ENCODE measurements at regions not wholly inside any gene's neighbourhood (a gene's known extent, or its start where the extent isn't known, plus 50 kb on each side); places are given as distances from the start of the nearest gene placed in this dataset.
"Not testable (repeated sequence)": the region's sequence is repeated elsewhere in the genome, so short reads cannot be mapped to it uniquely, and the experiment has no call there.

DNA sequence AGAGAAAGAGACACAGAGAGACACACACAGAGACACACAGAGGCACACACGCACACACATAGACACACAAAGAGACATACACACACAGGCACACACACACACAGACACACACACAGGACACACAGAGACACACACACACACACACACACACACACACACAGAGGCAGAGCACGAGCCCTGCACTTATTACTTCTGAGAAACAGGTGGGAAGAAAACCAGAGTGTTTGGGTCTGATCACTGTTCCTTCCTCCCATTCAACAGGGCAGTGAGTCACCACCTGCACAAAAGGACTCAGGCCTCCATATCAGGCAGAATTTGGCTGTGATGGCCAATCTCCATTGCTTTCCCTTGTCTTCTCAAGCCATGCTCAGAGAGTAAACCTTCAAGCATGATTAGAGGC is 285.0 kb downstream of the ANAPC1 start:
- H3K4me3 Mint-ChIP-seq; H3K4me1 Mint-ChIP-seq; H3K9me3 ChIP-seq; H3K9me3 Mint-ChIP-seq; H3K27ac ChIP-seq (ENCODE audit: low read length); POLR2A ChIA-PET; H3K27me3 Mint-ChIP-seq; CTCF ChIA-PET; DNase-seq; H3K27me3 ChIP-seq (replicated peaks in 1 of 2; ENCODE audit: control insufficient read depth in 2 of 2, extremely low read depth in 1 of 2, insufficient read depth in 2 of 2, low read length in 1 of 2); ATAC-seq (replicated peaks in 1 of 4); H3K27ac Mint-ChIP-seq; H3K4me1 ChIP-seq (ENCODE audit: control insufficient read depth in 1 of 2, extremely low read depth in 1 of 2, insufficient read depth in 2 of 2, low read length in 2 of 2); H3K36me3 Mint-ChIP-seq; H3K4me3 ChIP-seq (ENCODE audit: control insufficient read depth in 1 of 2, extremely low read depth in 1 of 2, low read length in 1 of 2); H3K36me3 ChIP-seq (ENCODE audit: control insufficient read depth in 2 of 2, extremely low read depth in 1 of 2, insufficient read depth in 1 of 2, low read length in 1 of 2): not testable (repeated sequence)
- WGBS (ENCODE audit: insufficient coverage), result no CpG with 5 or more reads among the region's 2 CpGs

DNA sequence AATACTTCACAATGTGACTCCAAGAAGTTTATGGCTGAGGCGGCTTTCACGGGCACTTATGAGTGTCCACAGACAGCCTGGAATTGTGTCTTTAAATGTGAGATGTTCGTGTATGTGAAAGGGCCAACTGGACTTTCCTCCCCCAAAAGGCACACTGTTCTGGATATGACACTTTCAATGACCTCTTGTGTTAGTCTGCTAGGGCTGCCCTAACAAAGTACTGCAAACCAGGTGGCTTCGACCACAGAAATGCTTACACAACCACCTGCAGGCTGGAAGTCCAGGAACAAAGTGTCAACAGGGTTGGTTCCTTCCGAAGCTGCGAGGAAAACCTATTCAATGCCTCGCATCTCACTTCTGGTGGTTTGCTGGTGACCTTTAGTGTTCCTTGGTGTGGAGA is 281.7 kb downstream of the ANAPC1 start:
- POLR2A ChIA-PET; H3K27me3 Mint-ChIP-seq; H3K36me3 Mint-ChIP-seq; ATAC-seq (replicated peaks in 1 of 4); H3K27me3 ChIP-seq (replicated peaks in 1 of 2; ENCODE audit: control insufficient read depth in 2 of 2, extremely low read depth in 1 of 2, insufficient read depth in 2 of 2, low read length in 1 of 2); H3K4me1 Mint-ChIP-seq; H3K27ac ChIP-seq (ENCODE audit: low read length); DNase-seq; H3K9me3 Mint-ChIP-seq; H3K4me3 Mint-ChIP-seq; H3K4me3 ChIP-seq (ENCODE audit: control insufficient read depth in 1 of 2, extremely low read depth in 1 of 2, low read length in 1 of 2); H3K27ac Mint-ChIP-seq; H3K9me3 ChIP-seq; H3K36me3 ChIP-seq (ENCODE audit: control insufficient read depth in 2 of 2, extremely low read depth in 1 of 2, insufficient read depth in 1 of 2, low read length in 1 of 2); H3K4me1 ChIP-seq (ENCODE audit: control insufficient read depth in 1 of 2, extremely low read depth in 1 of 2, insufficient read depth in 2 of 2, low read length in 2 of 2); CTCF ChIA-PET: not testable (repeated sequence)
- no CpG with 5 or more reads among the region's 7 CpGs for WGBS (ENCODE audit: insufficient coverage)

DNA sequence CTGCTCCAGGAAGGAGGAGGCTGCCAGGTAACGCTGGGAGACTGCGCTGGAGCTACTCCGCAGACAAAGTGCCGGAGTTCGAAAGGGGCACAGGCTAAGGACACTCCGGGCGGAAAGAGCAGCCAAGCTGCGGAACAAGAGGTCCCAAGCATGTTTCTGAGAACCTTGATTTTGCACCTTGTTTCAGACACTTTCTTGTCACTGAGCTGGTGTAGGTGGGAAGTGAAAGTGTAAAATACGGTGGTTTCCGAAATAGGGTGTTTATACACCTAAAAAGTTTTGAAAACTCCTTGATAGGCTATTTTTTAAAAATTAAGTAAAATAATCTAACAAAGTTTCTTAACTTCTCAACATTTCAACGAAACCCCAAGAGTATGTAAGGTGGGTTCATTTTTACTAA is 278.2 kb downstream of the ANAPC1 start:
- ATAC-seq (replicated peaks in 1 of 4); H3K36me3 ChIP-seq (ENCODE audit: control insufficient read depth in 2 of 2, extremely low read depth in 1 of 2, insufficient read depth in 1 of 2, low read length in 1 of 2); H3K36me3 Mint-ChIP-seq; H3K27ac ChIP-seq (ENCODE audit: low read length); POLR2A ChIA-PET; H3K4me1 Mint-ChIP-seq; H3K4me3 ChIP-seq (ENCODE audit: control insufficient read depth in 1 of 2, extremely low read depth in 1 of 2, low read length in 1 of 2); H3K27me3 ChIP-seq (replicated peaks in 1 of 2; ENCODE audit: control insufficient read depth in 2 of 2, extremely low read depth in 1 of 2, insufficient read depth in 2 of 2, low read length in 1 of 2); DNase-seq; H3K27ac Mint-ChIP-seq; H3K9me3 ChIP-seq; H3K4me3 Mint-ChIP-seq; H3K27me3 Mint-ChIP-seq; H3K4me1 ChIP-seq (ENCODE audit: control insufficient read depth in 1 of 2, extremely low read depth in 1 of 2, insufficient read depth in 2 of 2, low read length in 2 of 2); H3K9me3 Mint-ChIP-seq; CTCF ChIA-PET: not testable (repeated sequence)
- no CpG with 5 or more reads among the region's 11 CpGs for WGBS (ENCODE audit: insufficient coverage)

DNA sequence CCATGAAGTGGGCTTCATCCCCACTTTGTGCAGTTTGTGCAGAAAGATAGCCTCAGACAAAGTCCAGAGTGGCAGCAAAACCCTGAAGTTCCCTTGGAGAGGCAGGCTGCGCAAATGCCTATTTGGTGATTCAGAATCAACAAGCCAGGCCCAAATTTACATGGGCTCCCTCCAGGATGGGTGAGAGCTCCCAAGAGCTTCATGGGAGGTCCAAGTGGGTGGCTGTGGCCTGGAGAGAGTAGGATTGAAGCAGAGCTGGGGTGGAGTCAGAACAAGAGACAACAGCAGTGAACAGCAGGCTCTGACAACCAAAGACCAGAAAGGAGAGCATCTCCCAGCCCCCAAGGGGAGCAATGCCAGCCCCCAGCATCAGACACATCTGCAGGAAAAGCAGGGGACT is 277.4 kb downstream of the ANAPC1 start:
- not testable (repeated sequence) for H3K9me3 Mint-ChIP-seq
- WGBS (ENCODE audit: insufficient coverage), result no CpG with 5 or more reads among the region's 1 CpG

DNA sequence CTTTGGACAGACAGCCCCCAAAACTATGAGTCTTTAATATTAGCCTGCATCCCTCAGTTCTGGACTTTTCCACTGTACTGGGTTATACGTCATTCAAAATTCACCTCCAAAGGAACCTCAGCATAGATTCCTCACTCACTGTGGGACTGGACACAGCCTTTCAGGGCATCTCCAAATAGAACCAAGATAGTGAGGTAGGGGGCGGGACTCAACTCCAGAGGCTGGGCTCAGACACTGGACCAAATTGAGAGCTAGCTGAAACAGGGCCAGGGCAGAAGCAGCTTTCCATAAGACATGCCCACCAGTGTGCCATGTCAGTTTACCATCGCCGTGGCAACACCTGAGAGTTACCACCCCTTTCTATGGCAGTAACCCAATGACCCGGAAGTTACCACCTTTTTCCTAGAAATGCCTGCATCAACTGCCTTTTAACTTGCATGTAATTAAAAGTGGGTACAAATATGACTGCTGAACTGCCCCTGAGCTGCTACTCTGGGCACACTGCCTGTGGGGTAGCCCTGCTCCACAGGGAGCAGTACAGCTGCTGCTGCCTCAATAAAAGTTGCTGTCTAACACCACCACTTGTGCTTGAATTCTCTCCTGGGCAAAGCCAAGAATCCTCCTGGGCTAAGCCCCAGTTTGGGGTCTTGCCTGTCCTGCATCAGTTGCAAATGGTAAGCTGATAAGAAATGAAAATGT is 274.7 kb downstream of the ANAPC1 start:
- ATAC-seq (replicated peaks in 1 of 4); H3K27ac Mint-ChIP-seq; H3K36me3 ChIP-seq (ENCODE audit: control insufficient read depth in 2 of 2, extremely low read depth in 1 of 2, insufficient read depth in 1 of 2, low read length in 1 of 2); H3K4me3 ChIP-seq (ENCODE audit: control insufficient read depth in 1 of 2, extremely low read depth in 1 of 2, low read length in 1 of 2); DNase-seq; H3K27me3 Mint-ChIP-seq; H3K27me3 ChIP-seq (replicated peaks in 1 of 2; ENCODE audit: control insufficient read depth in 2 of 2, extremely low read depth in 1 of 2, insufficient read depth in 2 of 2, low read length in 1 of 2); H3K36me3 Mint-ChIP-seq; H3K4me1 ChIP-seq (ENCODE audit: control insufficient read depth in 1 of 2, extremely low read depth in 1 of 2, insufficient read depth in 2 of 2, low read length in 2 of 2); H3K4me1 Mint-ChIP-seq; POLR2A ChIA-PET; H3K4me3 Mint-ChIP-seq; H3K9me3 ChIP-seq; H3K27ac ChIP-seq (ENCODE audit: low read length); CTCF ChIA-PET; H3K9me3 Mint-ChIP-seq: not testable (repeated sequence)
- no CpG with 5 or more reads among the region's 5 CpGs for WGBS (ENCODE audit: insufficient coverage)

More for the DNA sequence above, 277.4 kb downstream of the ANAPC1 start:
- H3K9me3 ChIP-seq; H3K27ac Mint-ChIP-seq; H3K36me3 Mint-ChIP-seq; H3K27me3 ChIP-seq (replicated peaks in 1 of 2; ENCODE audit: control insufficient read depth in 2 of 2, extremely low read depth in 1 of 2, insufficient read depth in 2 of 2, low read length in 1 of 2); POLR2A ChIA-PET; H3K4me1 ChIP-seq (ENCODE audit: control insufficient read depth in 1 of 2, extremely low read depth in 1 of 2, insufficient read depth in 2 of 2, low read length in 2 of 2); H3K36me3 ChIP-seq (ENCODE audit: control insufficient read depth in 2 of 2, extremely low read depth in 1 of 2, insufficient read depth in 1 of 2, low read length in 1 of 2); H3K4me3 Mint-ChIP-seq; H3K27me3 Mint-ChIP-seq; CTCF ChIA-PET; H3K27ac ChIP-seq (ENCODE audit: low read length); ATAC-seq (replicated peaks in 1 of 4); DNase-seq; H3K4me1 Mint-ChIP-seq; H3K4me3 ChIP-seq (ENCODE audit: control insufficient read depth in 1 of 2, extremely low read depth in 1 of 2, low read length in 1 of 2): not testable (repeated sequence)

DNA sequence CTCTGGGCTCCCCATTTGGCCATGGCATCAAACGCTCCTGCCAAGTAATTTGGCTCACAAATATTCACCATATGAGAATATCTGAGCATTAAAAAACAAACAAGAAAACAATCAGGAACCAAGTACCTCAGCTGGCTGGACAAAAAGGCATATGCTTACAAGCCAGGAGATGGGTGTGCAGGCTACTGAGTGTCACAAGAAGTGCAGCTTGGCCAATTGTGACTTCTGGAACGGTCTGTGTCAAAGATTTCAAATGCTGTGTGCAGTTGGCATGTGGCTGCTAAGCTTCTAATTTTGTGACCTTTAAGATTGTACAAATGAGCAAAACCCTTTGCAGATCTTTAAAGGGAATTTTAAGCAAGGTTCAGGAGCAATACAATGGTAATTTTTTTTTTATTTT is 274.0 kb downstream of the ANAPC1 start:
- H3K27me3 Mint-ChIP-seq; H3K4me1 Mint-ChIP-seq; H3K4me3 Mint-ChIP-seq; H3K36me3 Mint-ChIP-seq; H3K27ac ChIP-seq (ENCODE audit: low read length); H3K27me3 ChIP-seq (replicated peaks in 1 of 2; ENCODE audit: control insufficient read depth in 2 of 2, extremely low read depth in 1 of 2, insufficient read depth in 2 of 2, low read length in 1 of 2); DNase-seq; H3K9me3 Mint-ChIP-seq; H3K36me3 ChIP-seq (ENCODE audit: control insufficient read depth in 2 of 2, extremely low read depth in 1 of 2, insufficient read depth in 1 of 2, low read length in 1 of 2); POLR2A ChIA-PET; H3K4me3 ChIP-seq (ENCODE audit: control insufficient read depth in 1 of 2, extremely low read depth in 1 of 2, low read length in 1 of 2); H3K9me3 ChIP-seq; CTCF ChIA-PET; H3K27ac Mint-ChIP-seq; ATAC-seq (replicated peaks in 1 of 4); H3K4me1 ChIP-seq (ENCODE audit: control insufficient read depth in 1 of 2, extremely low read depth in 1 of 2, insufficient read depth in 2 of 2, low read length in 2 of 2): not testable (repeated sequence)
- WGBS (ENCODE audit: insufficient coverage), result no CpG with 5 or more reads among the region's 2 CpGs

DNA sequence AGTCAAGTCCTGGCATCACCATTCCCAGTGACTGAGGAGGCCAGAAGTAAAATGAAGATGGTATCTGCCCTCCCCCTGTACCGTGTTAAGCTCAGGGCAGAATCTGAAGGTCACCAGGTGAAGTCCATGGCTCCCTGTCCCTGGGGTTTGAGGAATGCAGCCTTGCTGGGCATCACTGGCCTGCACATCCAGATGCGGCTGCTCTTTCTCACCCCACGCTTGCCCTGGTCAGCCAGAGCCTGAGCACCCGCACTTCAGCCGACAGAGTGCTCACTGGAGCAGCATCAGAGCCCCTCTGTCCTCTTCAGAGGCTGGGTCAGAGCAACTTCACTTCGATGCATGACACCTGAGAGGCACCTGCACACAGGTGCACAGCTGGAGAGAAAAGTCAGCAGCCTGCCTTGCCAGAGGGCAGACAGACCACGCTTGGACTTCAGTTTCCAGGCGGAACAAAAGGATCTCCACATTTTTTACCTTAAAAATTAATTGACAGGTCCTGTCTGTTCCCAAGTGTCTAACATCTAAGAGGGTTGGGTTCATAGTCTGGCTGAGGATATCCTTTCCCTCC is 267.3 kb downstream of the ANAPC1 start:
- H3K27ac Mint-ChIP-seq, result no peak overlapping the region
- no peak for ATAC-seq (replicated peaks in 1 of 4)
- ChIA-PET POLR2A (no interaction called here), CTCF (no interaction called here)
- WGBS (ENCODE audit: insufficient coverage), result 98% methylated on average over 6 of the region's 8 CpGs
- no peak overlapping the region for H3K4me3 ChIP-seq (ENCODE audit: control insufficient read depth in 1 of 2, extremely low read depth in 1 of 2, low read length in 1 of 2)
- H3K27me3 Mint-ChIP-seq, result no peaks in the 10 kb centered on the region
- H3K4me1 Mint-ChIP-seq, result no peaks in the 10 kb centered on the region
- no peak overlapping the region for H3K27ac ChIP-seq (ENCODE audit: low read length)
- peaks cover 0 to 3% of the 10 kb centered on the region in 2 experiments for H3K4me1 ChIP-seq (ENCODE audit: control insufficient read depth in 1 of 2, extremely low read depth in 1 of 2, insufficient read depth in 2 of 2, low read length in 2 of 2)
- H3K4me3 Mint-ChIP-seq, result no peak overlapping the region
- peaks cover 0 to 3% of the 10 kb centered on the region in 2 experiments for H3K27me3 ChIP-seq (replicated peaks in 1 of 2; ENCODE audit: control insufficient read depth in 2 of 2, extremely low read depth in 1 of 2, insufficient read depth in 2 of 2, low read length in 1 of 2)
- H3K9me3 Mint-ChIP-seq, result no peaks in the 10 kb centered on the region
- H3K36me3 ChIP-seq (ENCODE audit: control insufficient read depth in 2 of 2, extremely low read depth in 1 of 2, insufficient read depth in 1 of 2, low read length in 1 of 2), result no peaks in the 10 kb centered on the region
- no peaks in the 10 kb centered on the region for H3K36me3 Mint-ChIP-seq
- no peak for DNase-seq
- H3K9me3 ChIP-seq, result no peaks in the 10 kb centered on the region

Measured in T-cell (primary cell).